ENCODE measurements at regions not wholly inside any gene's neighbourhood (a gene's known extent, or its start where the extent isn't known, plus 50 kb on each side); places are given as distances from the start of the nearest gene placed in this dataset.

DNA sequence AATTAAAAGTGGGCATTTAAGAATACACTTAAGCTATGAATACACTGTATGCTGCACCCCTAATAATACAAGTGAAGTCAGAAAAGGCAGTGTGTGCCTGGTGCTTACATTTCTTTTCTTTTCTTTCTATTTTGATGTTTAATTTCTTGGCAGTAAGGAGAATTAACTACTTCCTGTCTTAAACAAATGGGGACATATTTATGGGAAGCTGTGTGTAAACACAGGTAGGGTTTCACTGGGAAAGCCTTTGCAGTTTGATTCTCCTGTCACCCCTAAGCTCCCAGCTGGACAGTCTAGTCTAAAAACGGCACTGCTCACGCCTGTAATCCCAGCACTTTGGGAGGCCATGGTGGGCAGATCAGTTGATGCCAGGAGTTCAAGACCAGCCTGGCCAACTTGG, 146.0 kb downstream of the MIS18A start:
- DNase-seq: no peak

DNA sequence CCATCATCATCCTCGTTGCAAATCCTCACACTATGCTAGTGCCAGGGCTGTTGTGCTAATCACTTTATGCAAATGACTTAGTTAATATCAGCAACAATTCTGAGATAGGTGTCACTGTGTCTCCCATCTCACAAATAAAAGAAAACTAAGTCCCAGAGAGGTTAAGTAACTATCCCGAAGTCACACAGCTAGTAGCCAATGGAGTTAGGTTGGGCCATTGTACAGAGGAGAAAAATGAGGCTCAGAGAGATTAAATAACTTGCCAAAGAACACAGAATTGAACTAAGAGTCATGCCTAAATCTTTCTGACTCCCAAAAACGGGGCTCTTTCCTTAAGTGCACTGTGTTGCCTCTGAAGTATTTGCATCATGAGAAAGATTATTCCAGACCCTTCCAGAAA, 146.4 kb downstream of the MIS18A start:
- no peak for DNase-seq

DNA sequence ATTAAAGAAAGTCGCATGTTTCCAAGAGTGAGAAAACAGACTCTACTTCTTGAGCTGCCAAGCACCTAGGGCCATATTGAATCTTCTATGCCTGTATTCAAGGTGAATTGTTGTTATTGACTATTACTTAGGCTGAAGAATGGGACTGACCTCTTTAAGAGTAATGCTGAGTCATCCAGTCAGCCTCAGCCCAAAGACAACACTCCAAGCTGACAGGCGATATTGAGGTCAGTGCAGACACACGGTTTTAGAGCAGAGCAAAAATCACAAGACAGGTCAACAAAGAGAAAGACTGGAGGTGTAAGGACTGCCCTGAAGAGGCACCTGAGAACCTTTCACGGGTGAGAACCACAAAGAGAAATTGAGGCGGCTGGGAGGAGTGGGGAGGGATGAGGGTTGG, 146.9 kb downstream of the MIS18A start:
- no peak for DNase-seq

DNA sequence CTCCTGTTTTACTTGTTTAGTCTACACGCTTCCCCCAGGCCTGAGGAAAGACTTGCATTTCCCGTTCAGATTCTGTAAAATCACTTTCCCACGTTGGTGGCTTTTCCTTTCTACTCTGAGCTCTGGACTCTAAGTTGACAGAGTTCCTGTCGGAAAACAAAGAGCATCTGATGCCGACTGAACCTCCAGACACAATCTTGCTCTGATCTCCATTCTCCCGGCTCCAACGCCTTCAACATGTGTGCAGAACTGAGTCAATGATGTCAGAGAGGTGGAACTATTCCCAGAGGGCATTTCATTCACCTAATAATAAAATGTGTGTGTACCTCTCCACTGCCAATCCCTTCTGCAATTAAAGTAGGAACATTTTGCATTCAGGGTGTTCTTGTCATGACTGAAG, 147.7 kb downstream of the MIS18A start:
- DNase-seq: no peak

DNA sequence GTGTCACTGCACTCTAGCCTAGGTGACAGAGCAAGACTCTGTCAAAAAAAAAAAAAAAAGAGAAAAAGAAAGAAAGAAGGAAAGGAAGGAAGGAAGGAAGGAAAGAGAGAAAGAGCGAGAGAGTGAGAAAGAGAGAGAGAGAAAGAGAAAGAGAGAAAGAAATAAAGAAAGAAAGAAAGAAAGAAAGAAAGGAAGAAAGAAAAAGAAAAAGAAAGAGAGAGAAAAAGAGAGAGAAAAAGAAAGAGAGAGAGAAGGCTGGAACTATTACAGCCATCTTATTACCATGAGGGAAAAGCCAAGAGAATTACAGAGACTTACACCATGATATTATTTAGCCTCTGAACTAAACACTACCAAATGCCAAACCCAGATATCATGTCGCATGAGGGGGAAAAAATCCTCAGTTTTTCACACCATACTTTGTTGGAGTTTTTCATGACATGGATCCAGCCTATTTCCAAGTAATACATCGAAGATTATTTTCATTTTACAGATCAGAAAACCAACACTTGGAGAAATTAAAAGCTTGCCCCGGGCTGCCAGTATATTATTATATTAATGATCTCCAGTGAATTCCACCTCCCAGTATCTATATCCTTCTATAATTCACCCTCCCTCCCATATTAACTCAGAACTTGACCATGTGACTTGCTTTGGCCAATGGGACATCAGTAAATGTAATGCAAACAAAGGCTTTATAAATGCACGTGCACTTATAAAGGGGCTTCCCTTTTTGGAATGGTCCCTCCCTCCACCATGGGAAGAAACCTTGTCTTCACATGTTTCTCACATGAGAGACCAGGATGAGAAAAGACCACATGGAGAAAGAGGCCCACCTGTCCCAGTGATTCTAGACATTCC, 148.6 kb downstream of the MIS18A start:
- DNase-seq: no peak

DNA sequence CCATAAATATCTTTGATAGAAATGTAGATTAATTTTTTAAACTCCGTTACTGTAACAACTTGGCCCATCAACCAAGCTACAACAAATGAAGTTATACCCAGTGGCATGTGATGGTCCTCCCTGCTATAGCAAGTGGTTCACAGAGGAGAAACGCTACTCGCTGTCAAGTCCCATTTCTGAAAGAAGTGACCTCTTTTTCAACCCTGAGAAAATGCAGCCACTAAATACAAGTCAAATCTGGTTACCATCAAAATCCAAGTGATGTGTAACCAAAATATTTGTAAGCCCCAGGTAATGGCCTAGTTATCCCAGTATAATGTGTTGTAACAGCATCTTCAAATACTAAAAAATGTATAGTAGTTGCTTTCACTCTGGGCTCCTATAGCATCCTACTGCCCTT, 151.8 kb downstream of the MIS18A start:
- no peak for DNase-seq

DNA sequence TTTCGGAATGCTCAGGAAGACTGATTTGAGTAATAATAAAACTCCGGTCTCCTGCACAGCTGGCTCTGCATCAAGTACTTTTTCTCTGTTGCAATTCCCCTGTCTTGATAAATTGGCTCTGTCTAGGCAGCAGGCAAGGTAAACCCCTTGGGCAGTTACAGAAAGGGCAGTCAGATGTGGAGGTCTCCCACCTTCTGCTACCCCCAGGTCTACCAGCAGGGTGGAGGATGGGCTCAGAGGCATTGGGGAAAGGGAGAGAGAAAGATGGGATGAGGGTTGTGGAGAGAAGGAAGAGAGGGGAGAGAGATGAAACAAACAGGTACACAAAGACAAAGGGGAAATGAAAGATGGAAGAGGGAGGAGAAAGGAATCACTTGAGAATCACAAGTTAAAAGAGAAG, 156.8 kb downstream of the MIS18A start:
- DNase-seq: no peak

DNA sequence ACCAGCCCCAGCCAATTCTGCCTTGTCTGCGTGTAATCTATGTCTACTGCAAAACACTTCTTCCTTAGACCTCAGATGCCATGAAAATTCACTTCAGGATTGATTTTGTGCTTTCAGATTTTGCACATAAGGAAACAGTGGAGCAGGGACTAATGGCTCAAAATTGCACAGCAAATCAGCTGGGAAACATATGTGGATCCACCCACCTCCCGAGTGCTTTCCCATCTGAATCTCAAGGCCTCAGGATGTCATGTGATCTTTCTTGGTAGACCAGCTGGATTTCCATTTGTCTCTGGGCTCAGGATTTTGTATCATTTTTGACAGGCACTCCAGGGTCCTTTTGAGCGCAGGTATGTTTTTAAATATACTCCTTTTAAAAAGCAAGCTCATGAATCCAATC, 158.6 kb downstream of the MIS18A start:
- DNase-seq: no peak

DNA sequence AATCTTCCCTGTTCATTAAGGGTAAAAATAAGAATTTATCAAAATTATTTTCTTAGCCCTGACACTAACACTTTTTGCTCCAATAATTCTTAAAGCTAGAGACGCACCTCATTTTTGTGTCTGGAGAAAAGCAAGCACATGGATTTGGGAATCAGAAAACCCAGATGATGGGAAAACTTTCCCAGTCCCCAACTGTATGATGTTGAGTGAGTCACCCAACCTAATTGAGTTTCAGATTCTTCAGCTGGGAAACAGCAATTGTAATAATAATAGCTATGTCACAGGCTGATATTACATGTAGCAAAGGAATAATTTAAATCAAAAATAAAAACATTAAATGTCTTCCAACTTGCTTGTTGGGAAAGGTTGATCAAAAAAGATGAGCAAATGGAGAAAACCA, 159.0 kb downstream of the MIS18A start:
- DNase-seq: no peak

DNA sequence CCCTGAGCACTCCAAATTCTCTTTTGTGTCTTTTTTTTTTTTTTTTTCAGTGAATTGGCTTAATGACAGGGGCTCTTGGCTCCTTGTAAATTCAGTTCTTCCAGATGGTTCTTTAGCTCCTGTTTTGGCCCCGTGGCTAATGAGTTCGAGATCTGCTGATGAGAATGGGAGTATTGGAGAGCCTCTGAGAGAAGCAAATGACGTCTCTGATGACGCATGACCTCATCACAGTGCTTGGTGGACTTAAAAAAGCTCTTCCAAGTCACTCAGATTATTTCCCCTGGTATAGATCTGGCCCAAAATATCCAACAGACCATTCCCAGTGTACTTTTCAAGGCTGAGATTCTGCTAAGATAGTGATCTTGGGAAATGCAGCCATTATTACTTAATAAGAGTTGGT, 159.5 kb downstream of the MIS18A start:
- no peak for DNase-seq

DNA sequence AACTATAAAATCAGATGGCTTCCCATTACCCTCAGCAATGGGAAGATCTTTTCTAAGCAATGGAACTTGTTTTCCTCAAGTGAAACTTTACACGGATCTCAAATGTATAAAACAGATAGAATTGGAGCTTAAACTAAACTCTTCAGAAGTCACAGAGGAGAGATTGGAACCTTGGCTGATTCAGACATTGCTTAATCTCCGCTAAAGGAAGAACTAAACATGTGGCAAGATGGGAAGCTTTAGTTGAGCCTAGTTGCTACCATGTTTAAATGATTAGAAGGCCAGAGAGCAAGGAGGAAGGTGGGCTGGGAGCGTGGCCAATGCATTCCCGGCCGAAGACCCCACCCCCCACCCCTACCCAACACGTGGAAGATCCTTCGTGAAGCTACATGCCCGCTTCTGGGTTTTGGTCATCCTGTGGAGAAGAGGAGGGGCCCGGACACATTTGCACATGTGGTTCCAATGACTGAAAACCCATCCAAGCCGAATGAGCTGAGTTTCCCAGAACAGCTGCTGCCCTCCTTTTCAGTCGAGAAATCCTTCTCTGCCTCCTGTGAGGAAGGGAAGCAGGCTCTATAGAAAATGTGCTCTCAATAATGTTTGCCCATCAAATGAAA, 164.3 kb downstream of the MIS18A start:
- no peak for DNase-seq

DNA sequence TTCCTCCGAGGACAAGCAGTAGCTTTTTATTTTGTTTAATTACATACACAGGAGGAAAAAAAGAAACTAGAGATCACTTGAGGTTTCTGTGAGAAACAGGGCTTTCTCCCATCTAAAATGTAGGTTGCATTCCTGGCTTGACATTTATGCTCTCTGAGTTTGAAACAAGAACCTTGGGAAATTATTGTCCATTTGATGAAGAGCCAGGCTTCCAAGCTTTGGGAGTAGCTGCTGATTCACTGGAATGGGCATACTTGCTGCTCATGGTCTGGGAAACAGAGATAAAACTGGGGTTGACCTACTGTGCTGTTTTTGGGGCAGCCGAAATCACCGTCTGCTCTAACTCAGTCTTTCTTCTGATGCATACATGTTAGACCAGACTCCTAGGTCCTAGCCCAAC, 165.4 kb downstream of the MIS18A start:
- no peak for DNase-seq

DNA sequence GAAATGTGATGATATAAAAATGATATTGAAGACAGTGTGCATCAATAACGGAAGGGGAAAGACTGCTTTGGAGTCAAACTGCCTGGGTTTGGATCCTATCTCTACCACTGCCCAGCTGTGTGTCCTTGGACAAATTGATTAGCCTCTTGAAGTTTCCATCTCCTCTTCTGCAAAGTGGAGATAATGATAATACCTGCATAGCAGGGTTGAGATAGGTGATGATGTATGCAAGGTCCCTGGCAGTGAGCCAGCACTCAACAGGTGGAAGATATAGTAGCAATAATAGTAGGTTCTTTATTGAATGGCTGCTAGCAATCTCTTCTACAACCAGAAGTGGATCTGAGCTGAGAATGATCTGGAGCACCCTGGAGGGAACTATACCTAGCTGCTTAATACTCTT, 166.7 kb downstream of the MIS18A start:
- no peak for DNase-seq

DNA sequence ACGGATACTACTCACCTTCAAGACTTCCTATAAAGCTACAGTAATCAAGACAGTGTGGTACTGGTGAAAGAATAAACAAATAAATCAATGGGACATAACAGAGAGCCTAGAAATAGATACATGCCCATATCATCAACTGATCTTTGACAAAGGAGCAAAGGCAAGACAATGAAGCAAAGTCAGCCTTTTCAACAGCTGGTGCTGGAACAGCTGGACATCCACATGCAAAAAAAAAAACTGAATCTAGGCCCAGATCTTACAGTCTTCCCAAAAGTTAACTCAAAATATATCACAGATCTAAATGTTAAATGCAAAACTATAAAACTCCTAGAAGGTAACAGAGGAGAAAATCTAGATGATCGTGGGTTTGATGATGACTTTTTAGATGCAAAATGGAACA, 170.3 kb downstream of the MIS18A start:
- no peak for DNase-seq

DNA sequence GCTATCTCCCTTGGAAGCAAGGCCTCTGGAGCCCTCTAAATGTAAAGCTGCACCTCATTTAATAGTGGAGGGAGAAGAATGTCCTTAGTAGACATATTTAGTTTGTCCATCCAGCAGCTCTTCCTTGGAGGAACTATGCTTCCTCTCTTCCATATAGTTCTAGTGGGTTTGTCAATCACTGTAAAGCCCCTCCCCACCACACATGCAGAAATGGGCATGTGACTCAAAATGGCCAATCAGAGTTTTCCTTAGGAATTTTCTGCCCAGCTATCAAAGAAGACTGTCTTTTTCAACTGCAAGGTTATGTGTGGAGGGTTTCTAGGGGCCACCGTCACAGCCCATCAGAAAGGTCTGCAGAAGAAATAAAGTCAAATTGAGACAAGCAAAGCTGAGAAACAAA, 175.5 kb downstream of the MIS18A start:
- no peak for DNase-seq

DNA sequence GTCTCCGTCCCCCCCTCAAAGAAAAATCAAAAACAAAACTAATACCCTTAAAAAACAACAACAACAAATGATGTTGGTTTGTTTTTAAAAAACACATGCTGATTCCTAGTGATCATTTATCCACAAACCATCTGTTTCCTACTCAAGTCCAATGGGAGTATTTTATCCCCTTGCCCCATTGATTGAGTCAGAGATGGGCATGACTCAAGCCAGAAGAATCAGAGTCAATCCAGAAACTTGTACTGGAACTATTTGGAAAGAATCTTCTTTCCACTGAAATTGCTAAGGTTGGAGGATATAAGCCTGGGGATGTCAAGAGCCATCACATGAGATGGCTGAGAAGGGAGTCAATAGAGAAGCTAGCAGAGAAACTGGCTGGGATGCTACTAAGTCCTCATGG, 176.4 kb downstream of the MIS18A start:
- DNase-seq: no peak

DNA sequence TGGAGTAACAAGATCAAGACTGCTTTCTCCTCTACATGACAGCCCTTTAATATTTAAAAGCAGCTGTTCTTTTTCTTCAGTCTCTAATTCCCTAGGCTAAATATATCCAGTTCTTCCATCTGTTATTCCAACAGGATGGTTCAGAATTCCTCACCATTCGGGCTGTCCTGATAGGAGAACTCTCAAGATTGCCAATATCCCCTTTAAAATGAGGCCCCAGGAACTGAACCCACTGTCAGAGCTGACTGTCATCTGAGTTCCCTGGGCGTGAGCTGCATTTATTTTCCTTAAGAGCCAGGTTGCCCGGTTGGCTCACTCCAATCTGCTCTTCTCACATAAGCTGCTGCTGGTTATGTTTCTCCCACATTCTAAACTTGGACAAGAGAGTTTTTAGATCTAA, 177.6 kb downstream of the MIS18A start:
- no peak for DNase-seq

DNA sequence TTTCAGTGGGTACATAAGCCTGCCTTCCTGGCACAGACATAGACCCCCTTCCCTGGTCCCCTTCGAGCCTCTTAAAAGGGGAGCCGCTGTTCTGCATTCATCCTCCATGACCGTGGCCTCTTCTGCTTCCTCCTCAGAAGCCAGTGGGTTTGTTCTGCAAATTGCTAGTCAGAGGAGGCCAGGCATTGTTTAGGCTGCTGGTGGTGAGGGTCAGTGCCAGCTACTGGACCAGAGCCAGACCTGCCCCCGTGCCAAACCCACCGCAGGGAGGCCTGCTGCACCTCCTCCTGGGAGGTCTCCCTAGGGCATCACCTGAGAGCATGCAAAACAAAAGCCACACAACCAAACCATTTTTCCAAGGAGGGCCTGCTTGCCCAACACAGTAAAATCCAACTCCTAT, 178.4 kb downstream of the MIS18A start:
- no peak for DNase-seq

DNA sequence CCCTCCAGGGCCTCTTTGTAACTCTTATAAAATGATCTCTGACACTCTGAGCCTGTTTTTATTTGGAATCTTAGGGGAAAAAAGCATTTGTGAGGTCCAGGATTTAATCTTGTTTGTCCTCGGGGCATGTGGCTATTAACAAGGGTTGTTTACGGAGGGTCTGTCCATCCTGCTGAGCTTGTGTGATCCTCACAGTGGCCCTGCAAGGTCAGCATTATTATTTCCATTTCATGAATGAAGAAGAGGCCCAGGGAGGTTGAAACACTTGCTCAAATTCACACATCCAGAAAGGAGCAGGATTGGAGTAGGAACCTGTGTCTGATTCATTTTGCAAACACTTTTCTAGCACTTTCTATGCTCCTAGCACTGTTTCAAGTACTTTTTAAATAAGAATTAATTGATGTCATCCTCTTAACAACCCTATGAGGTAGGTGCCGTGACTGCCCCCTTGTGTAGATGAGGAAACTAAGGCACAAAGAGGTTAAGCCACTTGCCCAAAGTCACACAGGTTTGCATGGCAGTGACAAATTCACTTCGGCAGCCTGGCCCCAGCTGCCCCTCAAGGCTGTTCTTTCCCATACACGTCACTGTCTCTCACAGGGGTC, 178.9 kb downstream of the MIS18A start:
- no peak for DNase-seq

DNA sequence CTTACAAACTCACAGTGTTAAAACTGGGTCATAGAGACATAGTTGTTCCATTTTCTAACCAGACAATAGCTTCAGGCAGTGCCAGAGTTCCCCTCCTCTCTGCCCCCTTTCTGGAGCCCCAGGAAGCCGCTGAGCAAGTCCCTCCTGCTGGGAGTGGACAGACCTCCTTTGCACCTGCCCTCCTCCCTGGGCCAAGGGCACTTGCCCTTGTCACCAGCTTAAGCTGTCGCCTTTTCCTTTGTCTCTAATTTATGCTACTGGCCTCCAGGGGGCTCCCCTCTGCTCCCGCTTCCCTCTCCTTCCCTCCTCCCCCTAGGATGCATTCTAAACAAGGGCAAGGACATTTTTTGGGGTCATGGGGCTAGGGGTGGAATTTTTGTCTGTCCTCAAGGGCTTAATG, 182.4 kb downstream of the MIS18A start:
- no peak for DNase-seq

DNA sequence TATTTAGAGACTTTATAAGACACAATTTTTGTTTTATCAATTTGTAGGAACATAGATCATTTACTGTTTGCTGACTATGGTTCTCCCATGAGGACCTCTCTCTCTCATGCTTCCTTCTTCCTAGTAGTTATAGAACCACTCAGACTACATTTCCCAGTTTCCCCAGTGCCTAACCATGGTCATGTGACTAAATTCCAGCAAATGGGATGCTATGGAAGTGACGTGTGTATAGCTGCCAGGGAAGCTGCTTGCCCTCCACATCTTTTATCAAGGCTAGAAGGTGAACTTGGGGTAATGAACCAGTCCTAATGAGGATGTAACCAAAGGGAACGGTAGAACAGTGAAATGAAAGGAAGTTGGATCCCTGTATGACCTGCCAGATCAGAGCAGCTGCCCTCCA, 184.0 kb downstream of the MIS18A start:
- DNase-seq: no peak

DNA sequence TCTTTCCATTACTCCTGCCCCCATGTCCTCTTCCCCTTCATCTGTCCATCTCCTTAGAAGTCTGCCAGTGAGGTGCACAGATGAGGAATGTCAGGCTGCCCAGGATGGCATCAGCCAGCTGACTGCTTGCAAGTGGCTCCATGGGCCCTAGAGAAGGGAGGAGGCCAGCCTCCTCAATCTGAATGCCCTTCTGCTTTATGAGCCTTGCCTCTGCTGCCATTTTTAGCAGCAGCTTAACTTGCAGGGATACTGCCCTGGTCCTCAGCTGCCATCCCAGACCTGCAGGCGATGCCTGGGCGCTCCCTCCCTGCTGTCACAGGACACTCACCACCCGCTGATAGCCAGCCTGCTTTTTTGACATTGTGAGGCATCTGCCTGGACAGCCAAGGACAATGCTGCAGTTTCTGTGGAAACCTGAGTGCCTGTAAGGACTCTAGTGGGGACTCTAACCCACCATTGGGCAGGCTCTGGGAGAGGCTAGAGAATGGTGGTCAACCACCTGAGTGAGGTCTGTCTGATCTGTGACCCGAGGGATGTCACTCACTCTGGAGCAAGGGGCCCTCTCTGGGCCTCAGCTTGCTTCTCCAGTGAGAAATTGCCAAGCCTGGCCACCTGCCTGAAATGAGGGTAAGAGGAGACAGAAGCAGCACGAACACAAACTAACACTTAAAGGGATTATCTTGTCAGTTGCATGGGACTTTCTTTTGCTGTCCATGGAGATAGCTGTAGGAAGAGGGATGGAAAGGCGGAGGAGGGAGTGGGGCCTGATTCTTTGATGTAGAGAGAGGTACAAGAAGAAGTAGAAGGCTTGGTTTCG, 185.0 kb downstream of the MIS18A start:
- no peak for DNase-seq

DNA sequence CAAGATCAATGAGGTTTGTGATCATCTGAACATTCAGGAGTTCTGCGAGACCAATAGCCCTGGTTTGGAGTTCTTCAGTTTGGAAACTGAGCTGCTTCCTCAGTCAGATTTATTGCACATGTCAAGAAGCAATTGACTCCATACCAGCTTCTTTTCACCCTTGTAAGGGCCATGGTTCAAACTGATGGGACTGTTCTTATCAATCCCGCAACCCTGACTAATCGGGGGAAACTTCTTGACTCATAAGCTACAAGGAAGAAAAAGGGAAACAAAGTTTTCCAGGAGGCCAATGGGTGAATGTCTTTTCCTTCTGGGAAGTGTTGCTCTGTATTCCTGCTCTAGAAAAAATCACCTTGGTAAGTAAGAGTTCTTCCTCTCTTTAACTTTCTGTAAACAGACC, 187.9 kb downstream of the MIS18A start:
- DNase-seq: no peak

All from C1 segment of cervical spinal cord (tissue), 14 donors.